Effector CD4-positive, alpha-beta T cell (primary cell): ENCODE measurements at regions not wholly inside any gene's neighbourhood (a gene's known extent, or its start where the extent isn't known, plus 50 kb on each side); places are given as distances from the start of the nearest gene placed in this dataset.

Source experiments
- DNase-seq: peaks from one replicate; pipeline ENCODE4 v3.0.0-alpha.2; 2020

DNA sequence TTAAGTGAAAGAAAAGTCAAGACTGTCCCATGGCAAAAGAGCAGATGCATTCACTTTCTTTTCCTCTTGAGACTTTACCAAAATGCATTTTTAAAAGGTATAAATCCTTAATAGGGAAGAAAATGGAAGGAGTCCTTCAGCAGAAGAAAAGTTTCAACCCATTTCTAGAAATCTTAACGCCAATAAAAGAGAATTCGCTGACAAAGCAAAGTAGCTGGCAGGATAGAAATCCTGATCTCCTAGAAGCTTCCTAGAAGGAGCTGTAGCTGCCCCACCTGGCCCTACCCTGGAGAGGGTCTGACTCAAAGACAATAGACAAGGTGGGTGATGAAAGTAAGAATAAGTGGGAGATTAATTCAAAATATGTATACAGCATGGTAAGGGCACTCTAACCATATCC is 144.9 kb upstream of the PKDCC start:
- DNase-seq, result no peak

DNA sequence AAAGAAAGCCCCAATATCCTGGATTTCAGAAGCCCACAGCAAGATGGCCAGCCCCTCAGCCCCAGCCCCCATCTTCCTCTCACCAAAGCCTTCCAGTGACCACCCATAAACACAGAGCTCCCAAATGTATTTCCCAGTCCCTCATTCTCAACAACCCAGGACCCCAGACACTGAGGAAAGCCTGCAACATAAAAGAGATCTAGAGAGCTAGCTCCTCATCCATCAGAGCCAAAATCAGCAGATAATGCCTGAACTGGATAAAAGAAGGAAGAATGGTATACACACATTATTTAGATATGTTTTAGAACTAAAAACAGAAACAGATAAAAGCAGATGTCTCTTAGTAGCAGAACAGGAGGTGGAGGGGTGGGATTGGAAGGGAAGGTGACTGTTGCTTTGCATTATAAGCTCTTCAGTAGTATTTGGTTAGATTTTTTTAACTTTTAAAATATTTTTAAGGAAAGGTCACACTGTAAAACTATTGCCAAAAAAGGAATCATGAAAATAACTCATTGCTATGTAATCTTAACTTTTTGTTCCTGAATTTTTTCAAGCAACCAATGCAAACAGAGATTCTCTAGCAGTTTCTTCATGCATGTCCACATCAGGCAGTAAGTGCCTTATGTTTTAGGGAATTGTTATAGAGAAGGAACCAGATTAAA is 144.2 kb upstream of the PKDCC start:
- no peak for DNase-seq

- no peak for DNase-seq
Observed at GRCh38 chr2:41904459-41904858, 143.4 kb upstream of the PKDCC start.

DNA sequence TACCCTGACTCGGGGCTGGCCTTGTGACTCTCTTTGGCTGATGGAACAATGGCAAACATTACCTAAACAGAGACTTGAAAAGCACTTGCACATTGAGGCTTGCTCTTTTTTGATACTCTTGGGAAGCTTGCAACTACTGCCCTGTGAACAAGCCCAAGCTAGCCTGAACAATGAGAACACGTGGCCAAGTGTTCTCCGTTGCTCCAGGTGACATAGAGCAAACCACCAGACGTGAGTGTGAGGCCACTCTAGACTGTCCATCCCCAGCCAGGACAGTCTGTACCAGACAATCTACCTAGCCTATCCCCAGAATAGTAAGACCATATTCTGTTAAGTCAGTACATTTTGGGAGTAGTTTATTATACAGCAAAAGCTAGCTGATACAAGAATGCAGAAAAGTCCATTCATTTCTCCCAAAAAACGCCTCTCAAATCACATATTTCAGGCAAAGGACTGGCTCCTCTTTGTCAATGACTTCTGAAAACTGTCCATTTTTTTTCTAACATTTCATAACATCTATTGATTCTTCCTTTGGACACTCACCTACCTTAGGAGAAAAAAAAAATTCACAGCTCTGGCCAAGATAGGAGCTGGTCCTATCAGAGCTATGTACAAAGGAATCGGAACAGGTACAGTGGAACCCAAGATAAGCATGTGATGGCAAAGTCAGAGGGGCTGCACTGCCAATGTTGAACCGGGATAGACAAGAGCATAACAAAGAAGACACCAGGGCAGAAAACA is 142.1 kb upstream of the PKDCC start:
- no peak for DNase-seq

- DNase-seq, result no peak
Observed at GRCh38 chr2:41906338-41906725, 141.5 kb upstream of the PKDCC start.

- no peak for DNase-seq
Observed at GRCh38 chr2:41907141-41907540, 140.7 kb upstream of the PKDCC start.

DNA sequence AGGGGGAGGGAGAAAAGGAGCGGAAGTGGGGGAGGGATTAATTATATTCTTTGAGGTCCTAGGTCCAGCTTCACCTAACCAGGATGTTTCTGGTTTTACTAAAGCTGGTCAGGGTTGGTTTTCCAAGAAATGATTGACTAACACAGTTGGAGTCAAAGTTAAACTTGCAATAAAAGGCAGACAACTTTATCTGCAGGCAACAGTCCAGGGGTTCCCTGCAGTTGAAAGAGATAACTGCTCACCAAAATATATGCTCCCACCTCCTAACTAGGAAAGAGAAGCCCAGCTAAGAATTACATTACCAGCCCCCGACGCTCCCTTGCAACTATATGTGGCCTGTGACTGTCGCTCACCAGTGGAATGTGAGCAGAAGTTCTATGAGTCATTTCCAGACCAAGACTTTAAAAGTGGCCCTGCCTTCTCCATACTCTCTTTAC is 140.0 kb upstream of the PKDCC start:
- no peak for DNase-seq

DNA sequence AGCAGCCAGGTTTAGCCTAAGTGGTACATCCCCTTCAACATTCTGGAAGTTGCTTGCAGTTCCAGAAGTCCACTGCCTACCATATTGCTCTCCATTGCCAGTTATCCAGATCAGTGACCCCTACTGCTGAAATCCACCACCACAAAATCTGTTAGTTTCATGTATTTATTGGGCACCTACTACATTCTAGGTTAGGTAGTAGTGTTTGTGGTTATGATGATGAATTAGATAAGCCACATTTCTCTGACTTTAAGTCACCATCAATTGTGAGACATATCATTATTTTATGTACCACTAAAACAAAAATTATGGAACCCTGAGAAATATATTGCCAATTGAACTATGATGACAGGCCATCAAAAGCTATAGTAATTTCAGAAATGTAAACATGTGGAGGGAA is 139.5 kb upstream of the PKDCC start:
- no peak for DNase-seq

DNA sequence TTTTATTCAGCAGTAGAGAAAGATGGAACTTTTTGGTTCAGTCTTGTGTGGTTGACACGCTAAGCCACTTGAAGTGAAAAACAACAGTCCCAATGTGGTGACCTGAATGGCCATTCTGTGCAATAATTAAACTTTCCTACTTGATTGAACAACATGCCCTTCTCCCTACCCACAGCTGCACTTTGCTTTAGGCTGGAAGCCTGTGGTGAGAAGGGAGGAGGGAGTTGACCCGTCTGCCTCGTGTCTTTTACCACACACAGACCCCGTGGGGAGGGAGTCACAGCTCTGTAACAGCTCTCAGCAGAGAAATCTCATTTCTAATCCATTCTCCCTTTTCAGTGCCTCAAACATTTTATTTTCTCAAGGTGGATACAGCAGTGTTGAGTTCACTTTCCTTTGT is 138.2 kb upstream of the PKDCC start:
- no peak for DNase-seq

DNA sequence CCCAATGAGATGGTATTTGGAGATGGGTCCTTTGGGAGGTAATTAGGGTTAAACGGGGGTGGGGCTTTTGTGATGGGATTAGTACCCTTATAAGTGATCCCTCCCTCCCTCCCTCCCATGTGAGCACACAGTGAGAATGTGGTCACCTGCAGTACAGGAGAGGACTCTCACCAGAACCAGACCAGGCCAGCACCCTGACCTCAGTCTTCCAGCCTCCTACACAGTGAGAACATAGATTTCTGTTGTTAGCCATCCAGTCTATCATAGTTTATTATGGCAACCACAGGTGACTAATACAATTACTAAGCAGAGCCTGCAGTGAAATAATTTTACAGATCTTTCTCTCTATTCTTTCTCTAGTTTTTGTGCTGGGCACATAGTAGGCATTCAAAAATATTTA is 137.7 kb upstream of the PKDCC start:
- no peak for DNase-seq

GRCh38 chr2:41911033-41911432 is 136.8 kb upstream of the PKDCC start:
- no peak for DNase-seq

DNA sequence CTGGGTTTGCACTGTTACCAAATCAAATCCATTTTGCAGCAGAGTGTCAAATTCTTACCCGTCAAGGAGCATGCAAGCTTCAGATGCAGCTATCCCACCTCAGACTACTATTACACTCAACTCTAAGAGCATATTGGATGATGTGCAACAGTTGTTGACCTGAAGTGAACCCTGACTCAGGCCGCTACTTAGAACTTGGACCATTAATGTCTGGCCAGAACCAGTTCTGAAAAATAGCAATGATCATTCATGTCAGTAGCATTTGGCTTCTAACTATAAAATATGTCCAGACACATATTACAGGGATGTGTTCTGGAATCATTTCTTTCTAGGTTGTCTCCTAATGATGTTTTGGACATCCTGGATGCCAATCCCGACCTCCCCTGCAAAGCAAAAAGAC is 135.5 kb upstream of the PKDCC start:
- DNase-seq, result no peak

DNA sequence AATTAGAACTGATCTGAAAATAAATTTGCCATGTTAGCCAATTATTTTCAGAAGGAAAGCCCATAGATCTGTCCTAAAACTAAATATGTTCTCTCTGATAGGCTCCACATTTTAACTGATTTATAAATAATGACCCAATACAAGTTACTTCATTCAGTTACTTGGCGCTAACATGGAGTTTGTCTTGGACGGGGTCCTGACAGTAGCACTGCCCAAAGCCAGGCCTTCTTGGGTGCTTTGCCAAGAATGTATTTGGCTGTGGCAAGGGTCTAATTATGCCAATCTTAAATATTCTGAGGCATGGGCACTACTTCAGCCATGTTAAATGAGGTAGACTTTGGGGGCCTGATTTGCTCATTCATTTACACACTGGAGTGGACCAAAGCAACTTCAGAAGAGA is 135.0 kb upstream of the PKDCC start:
- no peak for DNase-seq

DNA sequence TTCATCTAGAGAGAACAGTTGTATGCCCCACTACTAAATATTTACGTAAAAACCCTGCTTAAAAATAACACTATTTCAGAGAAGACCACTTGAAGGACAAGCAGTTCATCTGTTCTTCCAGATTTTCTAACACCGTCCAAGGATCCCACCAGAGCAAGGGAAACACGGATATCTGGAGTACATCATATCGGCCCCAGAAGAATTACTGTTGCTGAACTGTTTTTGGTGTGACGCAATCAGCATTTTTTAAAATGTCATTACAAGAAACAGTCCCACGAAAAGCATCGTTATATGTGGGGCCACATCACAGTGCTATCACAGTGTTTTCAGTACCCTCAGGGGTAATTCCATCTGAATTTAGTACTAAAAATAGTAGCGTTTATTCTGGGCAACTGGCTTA is 134.5 kb upstream of the PKDCC start:
- no peak for DNase-seq

DNA sequence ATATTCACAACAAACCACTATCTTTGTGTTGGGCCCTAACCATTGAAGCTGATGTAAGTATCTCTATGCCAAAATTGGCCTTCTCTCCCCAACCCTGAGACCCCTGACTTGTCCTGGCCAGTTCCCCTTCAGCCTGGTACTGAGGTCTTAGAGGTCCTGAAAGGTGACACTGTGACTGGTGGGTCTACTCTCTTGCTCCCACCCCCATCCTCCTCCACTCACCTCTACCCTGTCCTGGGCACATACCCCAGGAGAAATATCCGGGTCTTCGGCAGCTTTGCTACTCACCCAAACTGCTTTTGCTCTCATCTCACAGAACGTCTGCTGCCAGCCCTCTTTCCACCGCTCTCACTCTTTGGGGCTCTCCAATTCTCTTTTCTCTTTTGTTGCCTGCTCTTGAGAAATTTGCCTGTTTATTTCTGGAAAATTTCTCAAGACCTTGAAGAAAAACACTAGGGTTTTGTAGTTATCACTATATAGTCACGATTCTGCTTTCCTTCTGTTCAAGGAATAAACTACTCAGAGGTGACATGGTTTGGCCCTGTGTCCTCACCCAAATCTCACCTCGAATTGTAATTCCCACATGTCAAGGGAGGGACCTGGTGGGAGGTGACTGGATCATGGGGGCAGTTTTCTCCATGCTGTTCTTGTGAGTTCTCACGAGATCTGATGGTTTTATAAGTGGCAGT is 133.8 kb upstream of the PKDCC start:
- no peak for DNase-seq

DNA sequence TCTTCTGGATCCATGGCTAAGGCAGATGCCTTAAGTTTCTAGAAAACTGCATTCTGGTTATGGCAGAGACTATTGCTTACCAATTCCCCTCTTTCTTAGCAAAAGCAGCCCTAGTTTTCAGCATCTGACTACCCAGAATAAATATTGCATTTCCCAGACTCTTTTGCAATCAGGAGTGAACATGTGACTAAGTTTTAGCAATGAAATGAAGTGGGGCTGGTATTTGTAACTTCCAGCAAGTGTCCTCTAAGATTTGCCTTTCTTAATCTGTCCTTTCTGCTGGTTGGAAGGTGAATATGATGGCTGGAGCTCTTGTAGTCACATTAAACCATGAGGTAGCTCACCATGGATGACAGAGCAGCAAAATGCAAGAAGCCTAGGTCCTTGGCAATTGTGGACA is 132.9 kb upstream of the PKDCC start:
- DNase-seq, result no peak

GRCh38 chr2:41916177-41916576 is 131.6 kb upstream of the PKDCC start:
- no peak for DNase-seq

- no peak for DNase-seq
Observed at GRCh38 chr2:41917587-41917986, 130.2 kb upstream of the PKDCC start.

GRCh38 chr2:41919135-41919534 is 128.7 kb upstream of the PKDCC start:
- no peak for DNase-seq

DNA sequence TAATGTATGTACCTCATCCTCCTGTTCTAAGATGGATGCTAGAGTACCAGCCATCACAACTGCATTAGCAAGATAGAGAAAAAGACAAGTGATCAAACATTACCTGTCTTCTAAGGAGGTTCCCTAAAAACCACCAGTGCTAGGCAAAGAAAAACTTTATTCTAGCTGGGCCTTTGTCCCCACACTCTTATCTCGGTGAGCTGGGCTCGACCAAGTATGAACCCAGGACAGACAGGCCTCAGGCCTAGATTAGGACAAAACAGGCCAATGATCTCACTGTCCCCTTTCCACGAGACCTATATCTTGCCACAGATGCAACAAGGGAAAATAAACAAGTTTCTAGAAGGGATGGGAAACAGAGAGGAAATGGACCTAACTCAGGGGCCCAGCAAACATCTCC is 127.6 kb upstream of the PKDCC start:
- DNase-seq, result no peak

DNA sequence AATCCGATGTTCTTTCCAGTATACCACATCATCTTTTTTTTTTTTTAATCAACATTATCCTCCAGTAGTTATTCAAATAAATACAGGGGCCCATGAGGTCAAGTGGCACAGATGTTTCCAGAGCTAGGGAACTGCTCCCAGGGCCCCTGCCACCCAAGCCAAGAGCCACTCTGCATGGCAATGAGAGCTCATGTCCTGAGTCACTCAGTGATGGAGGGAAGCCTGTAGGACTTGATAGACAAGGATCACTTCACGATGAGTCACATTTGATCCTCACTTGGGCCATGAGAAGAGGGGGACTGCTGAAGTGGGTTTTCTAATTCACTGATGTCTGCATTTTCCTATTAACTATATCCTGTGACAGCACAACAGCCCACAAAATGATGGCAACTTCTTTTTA is 127.0 kb upstream of the PKDCC start:
- DNase-seq, result no peak

DNA sequence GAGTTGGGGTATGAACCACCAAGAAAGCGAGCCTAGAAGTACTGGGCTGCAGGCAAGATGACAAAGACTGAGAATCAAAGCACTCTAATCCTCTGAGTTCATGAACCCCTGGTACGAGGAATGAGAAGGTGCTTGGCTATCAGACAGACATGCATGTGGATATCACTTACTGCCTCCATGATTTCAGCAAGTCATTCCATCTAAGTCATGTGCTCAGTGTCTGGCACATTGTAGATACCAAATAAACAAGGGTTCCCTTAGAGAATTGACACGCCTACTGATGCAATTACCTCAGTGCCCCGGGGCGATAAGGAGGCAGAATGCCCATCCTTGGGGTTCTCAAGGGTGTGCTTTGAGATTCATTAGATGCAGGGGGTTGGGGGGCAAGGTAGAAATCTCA is 125.6 kb upstream of the PKDCC start:
- DNase-seq, result no peak

DNA sequence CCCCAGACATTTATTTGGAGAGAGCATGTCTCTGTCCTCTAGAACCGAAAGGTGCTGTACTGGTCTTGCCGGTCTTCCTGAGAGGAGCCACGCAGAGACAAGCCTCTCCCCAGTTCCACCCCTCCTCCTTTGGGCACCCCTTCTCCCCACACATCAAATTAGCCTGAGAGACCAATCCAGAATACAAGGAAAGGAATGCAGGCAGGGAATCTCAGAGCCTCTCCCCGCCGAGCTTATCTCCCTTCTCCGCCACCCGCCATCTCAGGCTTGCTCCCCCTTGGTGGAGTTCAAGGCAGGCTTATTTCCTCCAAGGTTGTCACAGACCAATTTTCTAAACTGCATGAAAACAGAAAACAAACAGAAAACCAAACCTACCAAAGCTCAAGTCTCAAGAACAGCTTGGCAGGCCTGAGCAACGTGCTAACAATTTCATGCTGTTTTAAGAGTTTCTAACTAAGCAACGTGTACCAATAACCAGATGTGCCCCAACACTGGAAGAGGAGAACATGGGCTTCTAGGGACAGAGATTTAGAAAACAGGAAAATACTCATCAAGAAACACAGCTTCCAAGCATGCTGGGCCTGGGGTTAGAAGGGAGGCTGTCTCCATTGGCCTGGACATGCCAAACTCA is 124.5 kb upstream of the PKDCC start:
- DNase-seq, result no peak

- no peak for DNase-seq
Observed at GRCh38 chr2:41924024-41924423, 123.8 kb upstream of the PKDCC start.
